A549 (cell line): ENCODE measurements at regions not wholly inside any gene's neighbourhood (a gene's known extent, or its start where the extent isn't known, plus 50 kb on each side); places are given as distances from the start of the nearest gene placed in this dataset.

Experiments used
- BHLHE40 ChIP-seq: IDR thresholded peaks from 2 replicates; pipeline ENCODE4 v1.6.1; 2012; ENCODE audit warnings: low read depth, low read length, inconsistent platforms
- CBX8 ChIP-seq: fragments of 200-600 bp; sonication (generic); IDR thresholded peaks from 2 replicates; pipeline ENCODE4 v1.6.1; 2016
- CHD4 ChIP-seq: fragments of 200-600 bp; sonication (generic); IDR thresholded peaks from 2 replicates; pipeline ENCODE4 v1.6.1; 2016; ENCODE audit warnings: antibody characterized with exemption, mild to moderate bottlenecking, borderline replicate concordance
- CTCF ChIP-seq: fragments of >200 bp; sonication (Bioruptor Twin); formaldehyde crosslinking; IDR thresholded peaks from 3 replicates; pipeline ENCODE4 v1.5.1; 2016
- EP300 ChIP-seq, 2 experiments: fragments of >200 bp; sonication (Bioruptor Twin); formaldehyde crosslinking; IDR thresholded peaks; 2 replicates in 1 of 2; 3 replicates in 1 of 2; pipeline ENCODE4 v1.6.1; 2016 to 2017
- JUNB ChIP-seq: fragments of >200 bp; sonication (Bioruptor Twin); formaldehyde crosslinking; IDR thresholded peaks from 2 replicates; pipeline ENCODE4 v1.6.1; 2016
- MAX ChIP-seq: IDR thresholded peaks from 2 replicates; pipeline ENCODE4 v1.6.1; 2012
- POLR2A ChIP-seq: IDR thresholded peaks from 2 replicates; pipeline ENCODE4 v1.6.1; 2012; ENCODE audit warnings: mild to moderate bottlenecking, low read length
- REST ChIP-seq: fragments of 200-600 bp; sonication (generic); IDR thresholded peaks from 2 replicates; pipeline ENCODE4 v1.6.1; 2016; ENCODE audit warnings: antibody characterized with exemption, mild to moderate bottlenecking, moderate library complexity
- TF ChIP-seq, protein P1 (sequence below): fragments of 450-650 bp; IDR thresholded peaks from 2 replicates; pipeline ENCODE4 v1.6.1; 2014; ENCODE audit warnings: antibody characterized with exemption

GRCh38 chr1:121587230-121587569 is 402.4 kb downstream of the SRGAP2C start:
- TF ChIP-seq BHLHE40: no peak
- TF ChIP-seq CTCF: no peak
- no peak for TF ChIP-seq CHD4
- TF ChIP-seq POLR2A: no peak
- no peak for TF ChIP-seq CBX8
- TF ChIP-seq MAX: no peak
- TF ChIP-seq JUNB: no peak
- TF ChIP-seq EP300 (IDR thresholded peaks at IDR 0.05): no peak
- TF ChIP-seq REST: no peak
- TF ChIP-seq, protein P1, sequence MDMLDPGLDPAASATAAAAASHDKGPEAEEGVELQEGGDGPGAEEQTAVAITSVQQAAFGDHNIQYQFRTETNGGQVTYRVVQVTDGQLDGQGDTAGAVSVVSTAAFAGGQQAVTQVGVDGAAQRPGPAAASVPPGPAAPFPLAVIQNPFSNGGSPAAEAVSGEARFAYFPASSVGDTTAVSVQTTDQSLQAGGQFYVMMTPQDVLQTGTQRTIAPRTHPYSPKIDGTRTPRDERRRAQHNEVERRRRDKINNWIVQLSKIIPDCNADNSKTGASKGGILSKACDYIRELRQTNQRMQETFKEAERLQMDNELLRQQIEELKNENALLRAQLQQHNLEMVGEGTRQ: no peak
